Thymus (tissue), 11 donors: ENCODE measurements at regions not wholly inside any gene's neighbourhood (a gene's known extent, or its start where the extent isn't known, plus 50 kb on each side); places are given as distances from the start of the nearest gene placed in this dataset.

Experiments
- DNase-seq, 9 donors: peaks; one replicate each; pipeline ENCODE4 v3.0.0-alpha.2; 2013; ENCODE audit warnings: low spot score in 9 of 9, low read depth in 6 of 9, missing footprints in 1 of 9
- H3K27ac ChIP-seq, 2 donors: one replicate each; pipeline ENCODE4 v1.5.1; 2013; ENCODE audit warnings: control low read depth in 1 of 2, low read depth in 1 of 2, low read length in 1 of 2, mild to moderate bottlenecking in 1 of 2, moderate library complexity in 1 of 2
- H3K27me3 ChIP-seq, 2 donors: one replicate each; pipeline ENCODE4 v1.5.1; 2013; ENCODE audit warnings: low read length in 1 of 2; ENCODE audit not compliant: control insufficient read depth in 2 of 2, insufficient read depth in 1 of 2
- H3K36me3 ChIP-seq, 2 donors: one replicate each; pipeline ENCODE4 v1.5.1; 2013; ENCODE audit warnings: low read length in 1 of 2, mild to moderate bottlenecking in 1 of 2, moderate library complexity in 1 of 2; ENCODE audit not compliant: control insufficient read depth in 2 of 2, insufficient read depth in 2 of 2
- H3K4me1 ChIP-seq, 2 donors: one replicate each; pipeline ENCODE4 v1.5.1; 2013; ENCODE audit warnings: low read length in 2 of 2; ENCODE audit not compliant: control insufficient read depth in 2 of 2, insufficient read depth in 2 of 2
- H3K4me3 ChIP-seq, 2 donors: one replicate each; pipeline ENCODE4 v1.5.1; 2013; ENCODE audit warnings: low read length in 2 of 2, control low read depth in 1 of 2, mild to moderate bottlenecking in 1 of 2
- H3K9me3 ChIP-seq, 2 donors: one replicate each; pipeline ENCODE4 v1.5.1; 2013; ENCODE audit warnings: low read length in 1 of 2, mild to moderate bottlenecking in 1 of 2; ENCODE audit not compliant: control insufficient read depth in 2 of 2, insufficient read depth in 1 of 2
- WGBS: extraction: QIAGEN DNeasy Blood & Tissue Kit; methylation state at CpG from one replicate; pipeline ENCODE4 v1.1.7; 2013; 5-methylcytosine and 5-hydroxymethylcytosine counted together
- donor health status: healthy.

DNA sequence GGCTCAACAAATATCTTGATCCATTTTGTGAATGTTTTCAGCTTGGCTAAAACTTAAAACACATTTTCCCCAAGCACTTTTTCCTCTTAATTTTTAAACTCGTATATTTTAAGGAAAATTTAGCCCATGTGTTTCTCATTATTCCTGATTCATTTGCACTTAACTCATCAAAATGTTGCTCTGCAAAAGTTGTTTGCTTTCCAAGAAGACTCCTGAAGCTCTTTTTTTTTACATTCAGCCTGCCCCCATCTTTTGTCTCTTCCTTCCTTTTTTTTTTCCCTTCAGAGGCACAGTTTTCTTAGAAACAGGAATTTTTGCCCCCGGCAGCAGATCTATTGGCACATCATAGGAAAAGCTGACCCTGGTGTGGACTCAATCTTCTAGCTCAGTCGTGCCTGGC is 155.0 kb upstream of the SALL1 start:
- H3K27me3 ChIP-seq: no peaks in the 10 kb centered on the region
- no peak overlapping the region for H3K27ac ChIP-seq
- no peak for DNase-seq
- no peaks in the 10 kb centered on the region for H3K4me1 ChIP-seq
- H3K36me3 ChIP-seq: no peaks in the 10 kb centered on the region
- H3K9me3 ChIP-seq: no peaks in the 10 kb centered on the region
- H3K4me3 ChIP-seq: no peak overlapping the region
- WGBS: 75% methylated on average over 3 of the region's 3 CpGs

DNA sequence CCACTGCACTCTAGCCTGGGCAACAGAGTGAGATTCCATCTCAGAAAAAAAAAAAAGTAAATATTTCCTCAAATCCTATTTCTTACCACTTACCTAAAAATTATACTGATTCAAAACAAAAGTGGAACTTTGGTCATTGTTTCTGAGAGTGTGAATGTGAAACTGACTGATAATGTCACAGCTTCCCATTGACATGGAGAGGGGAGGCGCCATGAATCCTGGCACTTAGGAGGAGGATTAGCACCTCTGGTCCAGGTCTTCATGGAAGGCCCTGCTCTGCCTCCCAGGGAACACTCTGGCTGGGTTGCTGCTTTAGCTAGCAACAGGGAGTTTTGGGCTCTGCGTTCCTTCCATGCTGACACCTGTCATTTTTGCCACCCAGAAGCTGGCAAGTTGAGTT is 154.3 kb upstream of the SALL1 start:
- Histone ChIP-seq H3K27me3 (no peaks in the 10 kb centered on the region), H3K4me3 (no peak overlapping the region), H3K36me3 (no peaks in the 10 kb centered on the region), H3K4me1 (no peaks in the 10 kb centered on the region), H3K27ac (no peak overlapping the region), H3K9me3 (no peaks in the 10 kb centered on the region)
- no peak for DNase-seq
- 97% methylated on average over 2 of the region's 2 CpGs for WGBS

DNA sequence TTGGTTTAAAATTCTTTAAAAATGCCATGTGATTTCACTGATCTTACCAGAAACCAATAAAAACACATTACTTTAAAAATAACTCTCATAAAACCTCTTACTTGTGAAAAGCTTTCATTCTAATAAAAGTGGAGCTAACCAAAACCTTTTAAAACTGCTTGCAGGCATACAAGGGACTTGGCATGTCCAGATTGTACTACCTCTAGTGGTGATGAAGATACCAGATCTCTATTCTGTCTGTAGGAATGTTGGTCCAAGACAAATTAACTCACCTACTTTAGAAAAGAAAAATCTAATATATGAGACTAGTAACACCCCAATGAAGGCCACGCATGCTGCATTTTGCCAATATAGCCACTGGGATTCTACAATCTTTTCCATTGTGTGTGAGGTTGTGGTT is 151.0 kb upstream of the SALL1 start:
- no peak overlapping the region for H3K4me3 ChIP-seq
- peaks cover 0 to 6% of the 10 kb centered on the region in 2 donors for H3K9me3 ChIP-seq
- H3K27me3 ChIP-seq: no peaks in the 10 kb centered on the region
- DNase-seq: no peak
- WGBS: 92% methylated on average over 1 of the region's 1 CpG
- H3K27ac ChIP-seq: no peak overlapping the region
- no peaks in the 10 kb centered on the region for H3K36me3 ChIP-seq
- no peaks in the 10 kb centered on the region for H3K4me1 ChIP-seq

DNA sequence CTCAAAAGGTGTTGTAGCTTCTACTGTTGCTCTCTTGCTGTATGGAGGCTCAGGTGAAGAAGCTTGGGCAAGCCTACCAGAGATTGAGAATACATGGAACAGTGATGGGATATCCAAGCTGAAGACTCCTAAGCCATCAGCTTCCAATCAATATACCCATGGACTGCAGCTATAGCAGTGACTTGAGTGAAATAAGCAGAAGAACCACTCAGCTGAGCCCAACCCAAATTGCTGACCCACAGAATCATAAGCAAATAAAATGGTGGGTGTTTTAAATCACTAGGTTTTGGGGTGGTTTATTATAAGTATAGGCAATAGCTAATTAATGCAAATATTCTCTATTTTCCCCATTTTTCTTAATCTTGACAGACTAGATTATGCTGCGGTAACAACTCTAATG is 147.7 kb upstream of the SALL1 start:
- Histone ChIP-seq H3K9me3 (peaks cover 0 to 6% of the 10 kb centered on the region in 2 donors), H3K27ac (no peak overlapping the region), H3K4me1 (no peaks in the 10 kb centered on the region), H3K27me3 (no peaks in the 10 kb centered on the region), H3K4me3 (no peak overlapping the region), H3K36me3 (no peaks in the 10 kb centered on the region)
- 97% methylated on average over 1 of the region's 1 CpG for WGBS
- no peak for DNase-seq

DNA sequence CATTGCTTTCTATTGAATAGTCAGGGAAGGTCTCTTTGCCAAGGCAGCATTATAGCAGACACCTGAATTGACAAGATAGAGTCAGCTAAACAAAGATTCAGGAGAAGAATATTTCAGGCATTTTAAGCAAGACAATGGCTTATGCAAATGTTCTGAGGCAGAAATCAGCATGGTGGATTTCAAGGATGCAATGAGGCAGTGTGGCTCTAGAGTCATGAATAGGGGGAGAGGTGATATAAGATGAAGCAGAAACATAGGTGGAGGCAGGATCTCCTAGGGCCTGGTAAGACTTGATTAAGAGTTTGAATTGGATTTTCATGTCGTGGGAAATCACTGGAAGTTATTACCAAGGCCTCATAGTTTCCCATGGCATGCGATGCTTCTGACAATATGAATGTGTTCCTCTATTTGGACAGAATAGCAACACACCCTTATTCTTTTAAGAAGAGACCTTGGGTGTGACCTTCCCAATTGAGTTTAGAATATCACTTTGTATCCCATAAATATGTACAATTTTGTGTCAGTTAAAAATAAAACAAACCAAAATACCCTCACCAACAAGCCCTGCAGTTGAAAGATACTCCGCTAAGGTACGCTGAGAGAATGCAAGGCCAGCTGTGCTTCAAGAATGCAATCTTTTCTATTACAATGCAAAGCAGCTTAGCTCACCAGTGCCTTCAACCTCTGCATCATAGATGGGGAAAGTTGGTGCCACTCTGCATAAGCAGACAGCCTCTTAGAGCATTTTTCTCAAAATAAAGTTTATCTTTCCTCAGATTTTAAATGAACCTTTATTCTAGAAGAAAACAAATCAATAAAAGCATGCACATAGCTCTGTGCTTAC is 139.6 kb upstream of the SALL1 start:
- no peaks in the 10 kb centered on the region for H3K27me3 ChIP-seq
- 76% methylated on average over 4 of the region's 4 CpGs for WGBS
- no peaks in the 10 kb centered on the region for H3K4me1 ChIP-seq

DNA sequence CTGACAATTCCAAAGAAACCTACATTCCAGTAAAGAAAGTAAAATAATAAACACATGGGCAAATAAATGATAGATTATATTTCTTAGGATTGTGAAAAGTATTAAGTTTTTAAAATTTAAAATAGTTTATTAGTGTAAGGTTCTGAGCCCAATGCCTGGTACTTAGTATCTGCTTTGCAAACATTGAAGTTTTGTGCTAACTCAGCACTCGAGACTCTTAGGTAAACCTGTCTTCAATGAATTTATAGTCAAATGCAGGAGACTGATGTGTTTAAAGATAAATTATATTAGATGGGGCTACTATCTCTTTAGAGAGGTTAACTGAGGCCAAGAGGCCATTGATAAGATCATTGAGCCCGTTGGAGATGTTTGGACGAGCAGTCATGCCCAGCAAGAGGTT is 138.3 kb upstream of the SALL1 start:
- DNase-seq: no peak
- Histone ChIP-seq H3K27me3 (no peaks in the 10 kb centered on the region), H3K4me3 (no peak overlapping the region), H3K36me3 (no peaks in the 10 kb centered on the region), H3K9me3 (no peaks in the 10 kb centered on the region), H3K4me1 (no peaks in the 10 kb centered on the region), H3K27ac (no peak overlapping the region)
- 55% methylated on average over 3 of the region's 3 CpGs for WGBS

More for the DNA sequence above, 139.6 kb upstream of the SALL1 start:
- no peaks in the 10 kb centered on the region for H3K9me3 ChIP-seq
- no peak overlapping the region for H3K27ac ChIP-seq
- H3K4me3 ChIP-seq: no peak overlapping the region
- no peaks in the 10 kb centered on the region for H3K36me3 ChIP-seq
- no peak for DNase-seq

DNA sequence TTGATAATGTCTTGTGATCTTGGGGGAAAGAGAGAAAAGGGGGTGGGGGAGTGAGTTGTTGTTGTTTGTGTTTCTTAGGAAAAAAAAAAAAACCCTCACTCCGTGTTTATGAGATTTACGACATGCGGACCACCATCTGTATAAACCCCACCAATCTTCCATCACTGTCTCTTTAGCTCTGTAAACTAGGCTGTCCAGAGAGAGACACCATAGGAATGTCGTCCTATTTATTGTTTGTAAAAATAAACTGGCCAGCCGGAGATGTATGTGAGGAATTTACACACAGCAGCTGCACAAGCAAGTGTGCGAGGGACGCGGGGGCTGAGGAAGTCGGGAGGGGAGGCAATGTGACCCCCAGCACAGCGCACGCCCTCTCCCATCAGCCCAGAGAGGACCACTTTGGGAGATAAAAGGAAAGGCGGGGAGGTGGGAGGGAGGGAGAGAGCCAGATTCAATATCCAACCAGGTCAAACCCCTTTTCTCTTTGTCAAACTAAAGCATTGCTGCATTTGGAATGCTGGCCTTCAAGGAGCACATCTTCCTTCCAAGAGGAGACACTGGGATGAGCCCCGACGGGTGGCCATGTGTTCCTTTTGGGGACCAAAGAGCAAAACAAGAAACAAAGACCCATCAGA is 136.2 kb upstream of the SALL1 start:
- H3K27me3 ChIP-seq: no peaks in the 10 kb centered on the region
- no peak overlapping the region for H3K27ac ChIP-seq
- no peaks in the 10 kb centered on the region for H3K4me1 ChIP-seq
- DNase-seq: no peak
- 80% methylated on average over 14 of the region's 14 CpGs for WGBS
- H3K36me3 ChIP-seq: no peaks in the 10 kb centered on the region
- H3K4me3 ChIP-seq: no peak overlapping the region
- H3K9me3 ChIP-seq: no peaks in the 10 kb centered on the region

DNA sequence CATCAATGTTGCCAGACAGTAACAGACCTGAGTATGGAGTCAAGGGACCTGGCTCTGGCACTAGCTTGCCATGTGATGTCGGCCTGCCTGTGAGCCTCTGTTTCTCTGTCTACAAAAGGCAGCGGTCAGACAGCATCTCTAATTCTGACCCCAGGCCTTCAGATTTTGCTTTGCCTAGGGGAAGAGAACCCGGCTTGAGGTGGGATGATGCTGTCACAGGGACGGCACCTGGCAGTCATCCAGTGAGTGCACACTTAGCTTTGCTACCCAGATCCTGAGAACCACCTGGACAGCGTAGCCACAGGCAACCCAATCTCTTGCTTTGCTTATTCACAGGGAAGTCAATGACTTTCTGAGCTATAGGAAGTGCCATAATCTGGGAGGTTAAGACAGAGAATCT is 135.2 kb upstream of the SALL1 start:
- Histone ChIP-seq H3K36me3 (no peaks in the 10 kb centered on the region), H3K27me3 (no peaks in the 10 kb centered on the region), H3K4me1 (no peaks in the 10 kb centered on the region), H3K27ac (no peak overlapping the region), H3K9me3 (no peaks in the 10 kb centered on the region), H3K4me3 (no peak overlapping the region)
- 95% methylated on average over 5 of the region's 5 CpGs for WGBS
- no peak for DNase-seq

DNA sequence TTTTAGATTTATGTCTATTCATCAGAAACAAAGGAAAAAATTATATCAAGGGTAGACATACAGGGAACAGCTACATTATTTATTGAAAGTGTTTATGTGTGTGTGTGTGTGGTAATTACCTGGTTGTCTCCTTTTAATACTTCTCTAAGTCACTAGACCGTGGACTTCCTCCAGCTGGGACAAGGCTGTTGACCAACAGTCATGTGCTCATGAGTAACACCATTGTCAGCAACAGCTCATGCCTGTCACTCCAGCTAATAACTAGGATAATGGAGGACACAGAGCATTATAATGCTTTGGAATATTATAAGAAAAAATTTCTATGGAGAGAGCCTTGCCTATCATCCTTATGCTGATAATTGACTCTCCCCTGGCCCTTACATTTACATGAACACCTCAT is 125.3 kb upstream of the SALL1 start:
- no peaks in the 10 kb centered on the region for H3K4me1 ChIP-seq
- H3K27me3 ChIP-seq: no peaks in the 10 kb centered on the region
- WGBS: 79% methylated on average over 1 of the region's 1 CpG
- H3K36me3 ChIP-seq: no peaks in the 10 kb centered on the region
- H3K9me3 ChIP-seq: no peaks in the 10 kb centered on the region
- no peak overlapping the region for H3K4me3 ChIP-seq
- no peak for DNase-seq
- H3K27ac ChIP-seq: no peak overlapping the region
